C4-2B (cell line): ENCODE measurements at regions not wholly inside any gene's neighbourhood (a gene's known extent, or its start where the extent isn't known, plus 50 kb on each side); places are given as distances from the start of the nearest gene placed in this dataset.

Experiments used
- CTCF ChIP-seq: fragments of 450-650 bp; conservative IDR thresholded peaks from 2 replicates; pipeline ENCODE4 v1.5.1; 2017; ENCODE audit warnings: mild to moderate bottlenecking
- ZFX ChIP-seq: fragments of 450-650 bp; IDR thresholded peaks from 2 replicates; pipeline ENCODE4 v1.6.1; 2017

- TF ChIP-seq CTCF (no peak), ZFX (no peak)
Measured at GRCh38 chr5:88058625-88059024, 210.0 kb downstream of the TMEM161B start.
